ENCODE measurements at regions not wholly inside any gene's neighbourhood (a gene's known extent, or its start where the extent isn't known, plus 50 kb on each side); places are given as distances from the start of the nearest gene placed in this dataset.

- no peak for DNase-seq (ENCODE audit: low spot score in 2 of 2)
- no peak overlapping the region for H3K27ac ChIP-seq
- H3K27me3 ChIP-seq: no peaks in the 10 kb centered on the region
- H3K36me3 ChIP-seq: no peaks in the 10 kb centered on the region
- H3K4me1 ChIP-seq: no peaks in the 10 kb centered on the region
- H3K9me3 ChIP-seq: no peaks in the 10 kb centered on the region
- no peak for TF ChIP-seq CTCF (IDR thresholded peaks at IDR 0.05)
- intact Hi-C loops (cut with DNase I): no loop called here
- no peak overlapping the region for H3K4me3 ChIP-seq
Observed at GRCh38 chr5:133751846-133752245, 139.5 kb upstream of the FSTL4 start.

GRCh38 chr5:133751421-133751820 lies 139.1 kb upstream of the FSTL4 start:
- no peaks in the 10 kb centered on the region for H3K4me1 ChIP-seq
- H3K27me3 ChIP-seq: no peaks in the 10 kb centered on the region
- H3K4me3 ChIP-seq: no peak overlapping the region
- H3K9me3 ChIP-seq: no peaks in the 10 kb centered on the region
- intact Hi-C loops (cut with DNase I): no loop called here
- H3K27ac ChIP-seq: no peak overlapping the region
- no peaks in the 10 kb centered on the region for H3K36me3 ChIP-seq
- no peak for DNase-seq (ENCODE audit: low spot score in 2 of 2)
- no peak for TF ChIP-seq CTCF (IDR thresholded peaks at IDR 0.05)

- no peak overlapping the region for H3K4me3 ChIP-seq
- no peak overlapping the region for H3K27ac ChIP-seq
- no peaks in the 10 kb centered on the region for H3K27me3 ChIP-seq
- peak in 1 of 2 donors; percentile 38 for DNase-seq (ENCODE audit: low spot score in 2 of 2)
- H3K4me1 ChIP-seq: no peaks in the 10 kb centered on the region
- TF ChIP-seq CTCF (IDR thresholded peaks at IDR 0.05): no peak
- intact Hi-C loops (cut with DNase I): no loop called here
- H3K36me3 ChIP-seq: no peaks in the 10 kb centered on the region
- H3K9me3 ChIP-seq: no peaks in the 10 kb centered on the region
Observed at GRCh38 chr5:133750856-133751255, 138.5 kb upstream of the FSTL4 start.

GRCh38 chr5:133750356-133750755 lies 138.0 kb upstream of the FSTL4 start:
- Histone ChIP-seq H3K4me3 (no peak overlapping the region), H3K9me3 (no peaks in the 10 kb centered on the region), H3K4me1 (no peaks in the 10 kb centered on the region), H3K27me3 (no peaks in the 10 kb centered on the region), H3K27ac (no peak overlapping the region), H3K36me3 (no peaks in the 10 kb centered on the region)
- DNase-seq (ENCODE audit: low spot score in 2 of 2): peak in 1 of 2 donors; percentile 38
- no peak for TF ChIP-seq CTCF (IDR thresholded peaks at IDR 0.05)
- intact Hi-C loops (cut with DNase I): no loop called here

GRCh38 chr5:133749331-133749985 lies 137.1 kb upstream of the FSTL4 start:
- peak in 1 of 2 donors; percentile 12 for DNase-seq (ENCODE audit: low spot score in 2 of 2)
- Histone ChIP-seq H3K36me3 (no peaks in the 10 kb centered on the region), H3K4me3 (no peak overlapping the region), H3K27me3 (no peaks in the 10 kb centered on the region), H3K4me1 (no peaks in the 10 kb centered on the region), H3K9me3 (no peaks in the 10 kb centered on the region), H3K27ac (no peak overlapping the region)
- TF ChIP-seq CTCF (IDR thresholded peaks at IDR 0.05): no peak
- intact Hi-C loops (cut with DNase I): no loop called here

- Histone ChIP-seq H3K27ac (no peak overlapping the region), H3K4me3 (no peak overlapping the region), H3K9me3 (no peaks in the 10 kb centered on the region), H3K4me1 (no peaks in the 10 kb centered on the region), H3K27me3 (no peaks in the 10 kb centered on the region), H3K36me3 (no peaks in the 10 kb centered on the region)
- no peak for TF ChIP-seq CTCF (IDR thresholded peaks at IDR 0.05)
- DNase-seq (ENCODE audit: low spot score in 2 of 2): peak in 1 of 2 donors; percentile 16
- intact Hi-C loops (cut with DNase I): no loop called here
Observed at GRCh38 chr5:133746834-133747233, 134.5 kb upstream of the FSTL4 start.
